ENCODE measurements at regions not wholly inside any gene's neighbourhood (a gene's known extent, or its start where the extent isn't known, plus 50 kb on each side); places are given as distances from the start of the nearest gene placed in this dataset.

GRCh38 chr3:159273070-159273469 lies 471.2 kb downstream of the MFSD1 start:
- H3K79me2 ChIP-seq, result no peaks in the 10 kb centered on the region
- H3K9ac ChIP-seq, result no peak overlapping the region
- H2AFZ ChIP-seq, result no peak overlapping the region
- no peak overlapping the region for H3K27ac ChIP-seq
- no peaks in the 10 kb centered on the region for H3K4me1 ChIP-seq
- H3K4me3 ChIP-seq (ENCODE audit: low read depth, low read length), result no peak overlapping the region
- no peaks in the 10 kb centered on the region for H3K9me3 ChIP-seq (ENCODE audit: control insufficient read depth, low read length)
- no peaks in the 10 kb centered on the region for H3K36me3 ChIP-seq (ENCODE audit: control insufficient read depth, insufficient read depth, low read length)
- no peak for TF ChIP-seq CTCF (IDR thresholded peaks at IDR 0.05)
- H3K27me3 ChIP-seq (ENCODE audit: control insufficient read depth, insufficient read depth, low read length), result no peaks in the 10 kb centered on the region
- no peak overlapping the region for H3K4me2 ChIP-seq (ENCODE audit: low read length)

DNA sequence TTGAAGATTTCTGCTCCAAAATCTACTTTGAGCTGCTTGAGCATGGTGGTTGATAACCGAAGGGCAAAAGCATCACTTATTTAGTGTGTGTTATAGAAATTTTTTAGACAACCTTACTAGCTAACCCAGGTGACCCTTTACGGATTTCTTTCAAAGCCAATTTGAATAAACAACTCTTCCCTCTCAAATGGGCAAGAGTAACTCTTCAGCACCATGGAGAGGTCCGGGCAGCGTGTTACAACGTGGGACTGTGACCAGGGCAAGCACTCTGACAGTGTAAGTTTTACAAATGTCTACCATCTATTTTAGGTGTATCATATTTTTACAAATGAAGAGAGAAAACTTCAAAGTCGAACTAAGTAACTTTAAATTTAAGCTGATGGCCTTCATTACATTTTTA lies 471.8 kb downstream of the MFSD1 start:
- Histone ChIP-seq H3K4me1 (no peaks in the 10 kb centered on the region), H3K9ac (no peak overlapping the region), H3K27me3 (ENCODE audit: control insufficient read depth, insufficient read depth, low read length) (no peaks in the 10 kb centered on the region), H3K4me2 (ENCODE audit: low read length) (no peak overlapping the region), H3K79me2 (no peaks in the 10 kb centered on the region), H3K9me3 (ENCODE audit: control insufficient read depth, low read length) (no peaks in the 10 kb centered on the region), H2AFZ (peak overlapping the region; percentile 7), H3K36me3 (ENCODE audit: control insufficient read depth, insufficient read depth, low read length) (no peaks in the 10 kb centered on the region), H3K4me3 (ENCODE audit: low read depth, low read length) (no peak overlapping the region), H3K27ac (no peak overlapping the region)
- TF ChIP-seq CTCF (IDR thresholded peaks at IDR 0.05), result no peak

- no peak for TF ChIP-seq CTCF (IDR thresholded peaks at IDR 0.05)
Measured at GRCh38 chr3:159275741-159276140, 473.9 kb downstream of the MFSD1 start.

DNA sequence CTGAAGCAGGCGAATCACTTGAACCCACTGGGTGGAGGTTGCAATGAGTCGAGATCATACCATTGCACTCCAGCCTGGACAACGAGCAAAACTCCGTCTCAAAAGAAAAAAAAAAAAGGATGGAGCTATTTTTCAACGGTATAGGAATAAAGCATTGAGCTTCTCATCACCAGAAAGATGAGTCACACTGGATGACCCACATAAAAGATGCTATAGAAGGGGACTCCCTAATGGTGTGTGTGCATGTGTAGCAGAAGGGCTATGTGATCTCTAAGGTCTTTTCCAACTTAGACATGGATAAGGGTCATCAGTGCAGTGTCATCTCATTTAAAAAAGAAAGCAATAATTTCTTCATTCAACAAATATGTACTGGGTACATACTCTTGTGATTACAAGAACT lies 476.0 kb downstream of the MFSD1 start:
- no peak overlapping the region for H2AFZ ChIP-seq
- H3K9me3 ChIP-seq (ENCODE audit: control insufficient read depth, low read length), result no peaks in the 10 kb centered on the region
- no peak overlapping the region for H3K4me2 ChIP-seq (ENCODE audit: low read length)
- H3K4me1 ChIP-seq, result no peaks in the 10 kb centered on the region
- no peaks in the 10 kb centered on the region for H3K36me3 ChIP-seq (ENCODE audit: control insufficient read depth, insufficient read depth, low read length)
- no peak overlapping the region for H3K9ac ChIP-seq
- no peak overlapping the region for H3K4me3 ChIP-seq (ENCODE audit: low read depth, low read length)
- no peak for TF ChIP-seq CTCF (IDR thresholded peaks at IDR 0.05)
- no peak overlapping the region for H3K27ac ChIP-seq
- no peaks in the 10 kb centered on the region for H3K27me3 ChIP-seq (ENCODE audit: control insufficient read depth, insufficient read depth, low read length)
- H3K79me2 ChIP-seq, result no peaks in the 10 kb centered on the region

More at GRCh38 chr3:159275741-159276140, 473.9 kb downstream of the MFSD1 start:
- no peaks in the 10 kb centered on the region for H3K4me1 ChIP-seq
- no peak overlapping the region for H3K4me3 ChIP-seq (ENCODE audit: low read depth, low read length)
- no peaks in the 10 kb centered on the region for H3K79me2 ChIP-seq
- no peak overlapping the region for H2AFZ ChIP-seq
- no peak overlapping the region for H3K27ac ChIP-seq
- no peak overlapping the region for H3K4me2 ChIP-seq (ENCODE audit: low read length)
- no peaks in the 10 kb centered on the region for H3K27me3 ChIP-seq (ENCODE audit: control insufficient read depth, insufficient read depth, low read length)
- H3K9me3 ChIP-seq (ENCODE audit: control insufficient read depth, low read length), result no peaks in the 10 kb centered on the region
- H3K36me3 ChIP-seq (ENCODE audit: control insufficient read depth, insufficient read depth, low read length), result no peaks in the 10 kb centered on the region
- no peak overlapping the region for H3K9ac ChIP-seq

DNA sequence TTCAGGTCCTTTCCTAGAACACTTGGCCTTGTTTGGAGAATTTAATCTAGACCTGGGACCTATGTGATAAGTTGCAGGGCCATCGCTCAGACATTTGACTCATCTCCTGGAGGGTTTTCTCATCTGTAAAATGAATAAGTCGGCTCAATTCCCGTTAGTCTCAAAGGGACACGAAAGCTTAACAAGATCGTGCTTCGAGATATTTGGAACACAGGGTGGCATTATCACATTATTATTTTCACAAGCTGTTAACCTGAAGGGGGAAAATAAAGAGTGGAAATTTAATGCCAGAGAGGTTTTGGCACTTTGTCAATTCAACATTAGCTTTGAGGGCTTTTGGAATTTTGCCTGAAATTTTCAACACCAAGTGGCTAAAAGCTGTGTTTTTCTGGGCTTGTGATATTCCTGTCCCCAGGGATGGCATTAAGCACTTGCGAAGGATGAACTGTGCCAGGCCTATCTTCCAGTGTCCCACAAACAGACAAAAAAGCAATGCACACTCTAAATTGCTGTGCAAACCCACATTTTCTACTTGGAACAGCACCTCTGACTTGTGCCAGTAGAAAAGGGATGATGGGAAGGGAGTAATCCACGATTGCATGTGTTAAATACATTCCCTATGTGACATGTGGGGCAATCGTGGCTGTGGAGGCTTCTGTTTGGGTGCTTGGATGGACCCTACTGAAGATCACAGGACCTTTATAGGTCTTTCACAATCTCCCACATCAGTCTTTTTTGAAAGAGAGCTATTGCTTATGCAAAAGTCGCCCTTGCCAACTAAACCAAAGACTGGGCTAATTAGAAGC lies 478.7 kb downstream of the MFSD1 start:
- H3K4me1 ChIP-seq, result no peaks in the 10 kb centered on the region
- no peak overlapping the region for H3K4me2 ChIP-seq (ENCODE audit: low read length)
- H3K36me3 ChIP-seq (ENCODE audit: control insufficient read depth, insufficient read depth, low read length), result no peaks in the 10 kb centered on the region
- no peak for TF ChIP-seq CTCF (IDR thresholded peaks at IDR 0.05)
- no peak overlapping the region for H2AFZ ChIP-seq
- no peak overlapping the region for H3K9ac ChIP-seq
- H3K27me3 ChIP-seq (ENCODE audit: control insufficient read depth, insufficient read depth, low read length), result no peaks in the 10 kb centered on the region
- H3K4me3 ChIP-seq (ENCODE audit: low read depth, low read length), result no peak overlapping the region
- H3K27ac ChIP-seq, result no peak overlapping the region
- no peaks in the 10 kb centered on the region for H3K9me3 ChIP-seq (ENCODE audit: control insufficient read depth, low read length)
- no peaks in the 10 kb centered on the region for H3K79me2 ChIP-seq

Data from parathyroid adenoma (tissue), 2 donors.